Upper lobe of right lung (tissue), 1 donor: ENCODE measurements at regions not wholly inside any gene's neighbourhood (a gene's known extent, or its start where the extent isn't known, plus 50 kb on each side); places are given as distances from the start of the nearest gene placed in this dataset.
"Not testable (repeated sequence)": the region's sequence is repeated elsewhere in the genome, so short reads cannot be mapped to it uniquely, and the experiment has no call there.

Experiments
- ATAC-seq: fragments of 200-7000 bp; cut with Tn5 transposase; one replicate; pipeline ENCODE4 v1.9.1; 2020; ENCODE audit warnings: mild to moderate bottlenecking, moderate library complexity
- DNase-seq: peaks from one replicate; pipeline ENCODE4 v3.0.0-alpha.2; 2020
- H3K27ac ChIP-seq: fragments of 200-600 bp; one replicate; pipeline ENCODE4 v1.8.0; 2022
- H3K27me3 ChIP-seq: fragments of 200-600 bp; one replicate; pipeline ENCODE4 v1.8.0; 2022; ENCODE audit warnings: mild to moderate bottlenecking
- H3K36me3 ChIP-seq: fragments of 200-600 bp; one replicate; pipeline ENCODE4 v1.8.0; 2022
- H3K4me1 ChIP-seq: fragments of 200-600 bp; one replicate; pipeline ENCODE4 v1.8.0; 2022
- H3K4me3 ChIP-seq: fragments of 200-600 bp; one replicate; pipeline ENCODE4 v1.8.0; 2022; ENCODE audit warnings: mild to moderate bottlenecking
- H3K9me3 ChIP-seq: fragments of 200-600 bp; one replicate; pipeline ENCODE4 v1.8.0; 2022
- CTCF ChIP-seq: fragments of 200-600 bp; IDR thresholded peaks from one replicate; pipeline ENCODE4 v1.8.0; 2022; ENCODE audit warnings: antibody characterized with exemption
- intact Hi-C: fragments of 100-400 bp; cut with DNase I; formaldehyde crosslinking; loops from one replicate; pipeline ENCODE4 v1.11.0; 2022
- donor health status: DM: no; HTN: yes; CAD: no; lungs with severe emphysema.

GRCh38 chr5:83864652-83865051, 144.0 kb upstream of the HAPLN1 start:
- no peaks in the 10 kb centered on the region for H3K9me3 ChIP-seq
- no peak for TF ChIP-seq CTCF
- intact Hi-C loops = no loop called here

GRCh38 chr5:83857341-83857740, 136.7 kb upstream of the HAPLN1 start:
- H3K27me3 ChIP-seq = no peaks in the 10 kb centered on the region
- TF ChIP-seq CTCF = no peak
- intact Hi-C loops = no loop called here
- no peak overlapping the region for H3K27ac ChIP-seq
- no peak for DNase-seq
- H3K4me3 ChIP-seq = no peak overlapping the region
- no peak for ATAC-seq
- H3K36me3 ChIP-seq = no peaks in the 10 kb centered on the region
- H3K4me1 ChIP-seq = no peaks in the 10 kb centered on the region
- no peaks in the 10 kb centered on the region for H3K9me3 ChIP-seq

More at GRCh38 chr5:83864652-83865051, 144.0 kb upstream of the HAPLN1 start:
- no peaks in the 10 kb centered on the region for H3K27me3 ChIP-seq
- no peak for ATAC-seq
- H3K36me3 ChIP-seq = no peaks in the 10 kb centered on the region
- no peak for DNase-seq
- H3K27ac ChIP-seq = no peak overlapping the region
- H3K4me1 ChIP-seq = no peaks in the 10 kb centered on the region
- no peak overlapping the region for H3K4me3 ChIP-seq

- TF ChIP-seq CTCF = no peak
- no peak for DNase-seq
- no peak overlapping the region for H3K27ac ChIP-seq
- H3K36me3 ChIP-seq = no peaks in the 10 kb centered on the region
- H3K27me3 ChIP-seq = no peaks in the 10 kb centered on the region
- H3K4me3 ChIP-seq = no peak overlapping the region
- intact Hi-C loops = no loop called here
- ATAC-seq = peak; percentile 59
- no peaks in the 10 kb centered on the region for H3K4me1 ChIP-seq
- no peaks in the 10 kb centered on the region for H3K9me3 ChIP-seq
Measured at GRCh38 chr5:83856881-83857280, 136.2 kb upstream of the HAPLN1 start.

- intact Hi-C loops, ATAC-seq, H3K9me3 ChIP-seq: not testable (repeated sequence)
Measured at GRCh38 chr5:83850412-83850811, 129.8 kb upstream of the HAPLN1 start.

GRCh38 chr5:83848941-83849340, 128.3 kb upstream of the HAPLN1 start:
- Histone ChIP-seq H3K36me3 (no peaks in the 10 kb centered on the region), H3K27ac (no peak overlapping the region), H3K4me3 (no peak overlapping the region), H3K27me3 (no peaks in the 10 kb centered on the region), H3K9me3 (no peaks in the 10 kb centered on the region), H3K4me1 (no peaks in the 10 kb centered on the region)
- ATAC-seq (no peak), DNase-seq (no peak)
- intact Hi-C loops = no loop called here
- no peak for TF ChIP-seq CTCF

More at GRCh38 chr5:83850412-83850811, 129.8 kb upstream of the HAPLN1 start:
- not testable (repeated sequence) for DNase-seq, H3K4me1 ChIP-seq, H3K27ac ChIP-seq, H3K4me3 ChIP-seq, H3K27me3 ChIP-seq, H3K36me3 ChIP-seq

- no peak for TF ChIP-seq CTCF
- no peak for ATAC-seq
- Histone ChIP-seq H3K27ac (no peak overlapping the region), H3K4me1 (no peaks in the 10 kb centered on the region), H3K4me3 (no peak overlapping the region), H3K27me3 (no peaks in the 10 kb centered on the region), H3K9me3 (no peaks in the 10 kb centered on the region), H3K36me3 (no peaks in the 10 kb centered on the region)
- no peak for DNase-seq
- intact Hi-C loops = no loop called here
Measured at GRCh38 chr5:83846624-83847350, 126.1 kb upstream of the HAPLN1 start.
